Globus pallidus (tissue), 1 donor: ENCODE measurements at regions not wholly inside any gene's neighbourhood (a gene's known extent, or its start where the extent isn't known, plus 50 kb on each side); places are given as distances from the start of the nearest gene placed in this dataset.
A peak's percentile ranks its signal among the peaks of the same experiment; 100 is the strongest.
"Not testable (repeated sequence)": the region's sequence is repeated elsewhere in the genome, so short reads cannot be mapped to it uniquely, and the experiment has no call there.

Source experiments
- DNase-seq: peaks from one replicate; pipeline ENCODE4 v3.0.0-alpha.2; 2015; ENCODE audit warnings: low spot score

DNA sequence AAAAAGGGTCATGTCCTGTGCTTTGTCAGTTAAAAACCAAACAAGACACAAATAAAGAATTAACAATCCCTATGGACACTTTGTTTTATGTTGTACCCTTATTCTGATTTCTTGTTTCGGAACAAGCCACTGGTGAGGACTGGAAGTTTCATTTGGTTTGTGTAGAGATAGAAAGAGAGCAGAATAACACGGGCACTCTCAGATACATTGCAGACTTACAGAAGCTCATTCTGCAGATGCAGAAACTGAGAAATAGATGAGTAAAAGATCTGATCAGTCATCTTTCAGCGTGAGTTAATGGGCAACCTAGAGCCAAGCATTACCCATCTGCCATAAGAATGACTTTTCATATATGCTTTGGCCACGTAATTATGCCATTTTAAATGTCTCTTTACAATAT is 407.6 kb downstream of the RAB38 start:
- no peak for DNase-seq

DNA sequence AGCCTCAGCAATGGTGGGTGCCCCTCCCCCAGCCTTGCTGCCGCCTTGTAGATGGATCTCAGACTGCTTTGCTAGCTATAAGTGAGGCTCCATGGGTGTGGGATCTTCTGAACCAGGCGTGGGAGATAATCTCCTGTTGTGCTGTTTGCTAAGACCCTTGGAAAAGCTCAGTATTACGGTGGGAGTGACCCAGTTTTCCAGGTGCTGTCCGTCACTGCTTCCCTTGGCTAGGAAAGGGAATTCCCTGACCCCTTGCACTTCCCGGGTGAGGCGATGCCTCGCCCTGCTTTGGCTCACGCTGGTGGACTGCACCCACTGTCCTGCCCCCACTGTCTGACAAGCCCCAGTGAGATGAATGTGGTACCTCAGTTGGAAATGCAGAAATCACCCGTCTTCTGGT is 411.2 kb downstream of the RAB38 start:
- DNase-seq, result not testable (repeated sequence)

DNA sequence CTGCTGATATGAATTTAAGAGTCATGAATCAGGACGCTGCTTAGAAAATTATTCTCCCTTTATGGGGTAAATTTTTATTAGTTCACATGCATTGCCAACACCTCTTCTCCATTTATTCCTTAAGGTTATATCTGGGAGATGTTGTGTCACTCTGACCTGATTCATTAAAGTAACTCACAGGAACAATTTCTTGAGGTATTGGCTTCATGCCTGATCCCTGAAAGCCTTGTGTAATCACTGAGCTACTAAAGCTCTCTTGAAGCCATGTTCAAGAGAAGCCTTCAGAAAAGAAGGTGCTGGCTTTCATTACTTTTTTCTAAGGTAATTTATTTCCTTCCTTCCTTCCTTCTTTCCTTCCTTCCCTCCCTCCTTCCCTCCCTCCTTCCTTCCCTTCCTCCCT is 420.6 kb downstream of the RAB38 start:
- DNase-seq, result no peak

- no peak for DNase-seq
Observed at GRCh38 chr11:87753143-87753542, 422.1 kb downstream of the RAB38 start.

DNA sequence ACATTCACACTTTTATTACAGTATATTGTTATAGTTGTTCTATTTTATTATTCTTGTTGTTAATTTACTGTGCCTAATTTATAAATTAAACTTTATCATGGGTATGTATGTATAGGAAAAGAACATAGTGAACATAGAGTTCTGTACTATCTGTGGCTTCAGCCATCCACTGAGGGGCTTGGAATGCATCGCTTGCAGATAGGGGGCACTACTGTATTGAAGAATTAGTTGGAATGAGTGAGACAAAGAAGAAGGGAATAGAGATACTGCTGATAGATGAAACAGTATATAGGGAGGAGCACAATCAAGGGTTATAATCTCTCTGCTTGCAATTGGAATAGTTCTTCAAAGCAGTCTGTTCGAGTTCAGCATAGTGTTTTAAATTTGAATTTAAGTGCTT is 432.2 kb downstream of the RAB38 start:
- peak; percentile 2 for DNase-seq

GRCh38 chr11:87740968-87741367 is 434.3 kb downstream of the RAB38 start:
- no peak for DNase-seq

DNA sequence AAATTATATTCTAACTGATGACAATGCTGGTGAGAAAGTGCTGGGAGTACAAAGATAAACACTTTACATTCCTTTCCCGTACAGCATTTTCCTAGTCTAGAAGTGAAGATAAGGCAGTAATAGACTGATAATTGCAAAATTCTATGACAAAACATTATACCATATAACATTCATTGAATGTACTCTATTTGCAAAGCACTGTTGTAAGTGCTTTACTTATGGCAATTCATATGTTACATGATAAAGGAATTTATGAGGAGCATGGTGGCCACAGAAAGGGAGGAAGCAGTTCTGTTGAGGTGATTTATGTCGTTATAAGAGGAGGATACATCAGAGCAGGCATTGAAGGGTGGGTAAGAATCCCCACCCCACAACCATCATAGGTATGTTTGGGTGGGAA is 434.8 kb downstream of the RAB38 start:
- DNase-seq, result no peak

DNA sequence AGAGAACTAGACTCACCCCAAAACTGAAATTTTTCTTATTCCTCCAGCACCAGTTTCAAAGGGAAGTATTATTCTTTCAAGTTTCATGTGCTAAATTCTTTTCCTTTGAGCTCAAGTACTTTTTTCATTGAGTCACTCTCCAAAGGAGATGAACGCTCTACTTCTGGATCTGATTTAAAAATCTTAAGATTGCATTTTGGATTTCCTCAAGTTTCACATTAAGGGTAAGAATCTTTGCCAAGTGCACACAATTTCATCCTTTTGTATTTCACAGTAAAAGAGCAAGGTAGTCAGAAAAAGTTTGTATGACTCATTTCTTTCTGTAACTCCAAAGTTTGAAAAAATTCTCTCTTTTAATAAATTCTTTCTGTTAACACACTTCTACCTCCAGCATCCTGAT is 435.5 kb downstream of the RAB38 start:
- DNase-seq, result no peak

DNA sequence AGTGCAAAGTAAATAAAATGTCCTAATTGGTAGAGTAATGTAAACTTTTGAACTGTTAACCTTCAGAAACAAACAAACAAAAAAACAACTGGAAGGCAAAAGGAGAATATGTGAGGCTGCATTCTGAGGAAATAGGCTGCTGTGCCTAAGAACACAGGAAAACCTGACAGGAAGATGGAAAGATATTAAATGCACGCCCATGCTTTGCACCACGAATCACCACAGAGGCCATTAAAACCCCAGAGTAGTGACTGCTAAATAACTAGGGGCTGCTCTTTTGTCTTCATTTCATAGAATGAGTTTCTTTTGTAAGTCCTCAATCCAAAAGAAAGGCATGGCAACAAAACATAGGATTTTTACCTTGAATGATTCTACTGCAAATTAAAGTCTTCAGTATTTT is 436.0 kb downstream of the RAB38 start:
- no peak for DNase-seq

GRCh38 chr11:87736928-87737327 is 438.3 kb downstream of the RAB38 start:
- no peak for DNase-seq

- DNase-seq, result no peak
Observed at GRCh38 chr11:87726506-87726905, 448.7 kb downstream of the RAB38 start.

GRCh38 chr11:87724358-87724757 is 450.9 kb downstream of the RAB38 start:
- no peak for DNase-seq

GRCh38 chr11:87722756-87723565 is 452.3 kb downstream of the RAB38 start:
- DNase-seq, result no peak

GRCh38 chr11:87719326-87720073 is 455.7 kb downstream of the RAB38 start:
- DNase-seq, result no peak

GRCh38 chr11:87712802-87713202 is 462.4 kb downstream of the RAB38 start:
- DNase-seq, result no peak

DNA sequence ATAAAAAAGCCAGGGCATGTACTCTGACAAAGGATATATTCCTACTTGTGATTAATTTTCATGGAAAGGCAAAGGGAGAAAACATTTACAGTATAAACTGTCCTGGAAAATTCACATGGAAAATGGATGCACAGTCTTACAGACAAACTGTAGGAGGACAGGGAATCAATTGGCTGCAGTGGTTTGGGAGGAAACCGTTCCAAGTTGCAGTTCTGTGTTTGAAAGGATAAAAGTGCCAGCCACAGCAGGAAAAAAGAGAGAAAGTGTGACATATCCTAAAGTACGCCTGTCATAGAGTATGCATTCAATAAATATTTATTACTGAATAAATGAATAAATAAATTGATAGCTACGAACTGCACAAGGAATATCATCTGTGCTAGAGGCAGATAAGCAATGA is 462.9 kb downstream of the RAB38 start:
- DNase-seq, result no peak

DNA sequence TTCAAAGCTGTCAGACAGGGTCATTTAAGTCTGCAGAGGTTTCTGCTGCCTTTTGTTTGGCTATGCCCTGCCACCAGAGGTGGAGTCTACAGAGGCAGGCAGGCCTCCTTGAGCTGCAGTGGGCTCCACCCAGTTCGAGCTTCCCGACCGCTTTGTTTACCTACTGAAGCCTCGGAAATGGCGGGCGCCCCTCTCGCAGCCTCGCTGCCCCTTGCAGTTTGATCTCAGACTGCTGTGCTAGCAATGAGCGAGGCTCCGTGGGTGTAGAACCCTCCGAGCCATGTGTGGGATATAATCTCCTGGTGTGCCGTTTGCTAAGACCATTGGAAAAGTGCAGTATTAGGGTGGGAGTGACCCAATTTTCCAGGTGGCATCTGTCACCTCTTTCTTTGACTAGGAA is 471.7 kb downstream of the RAB38 start:
- DNase-seq, result not testable (repeated sequence)

DNA sequence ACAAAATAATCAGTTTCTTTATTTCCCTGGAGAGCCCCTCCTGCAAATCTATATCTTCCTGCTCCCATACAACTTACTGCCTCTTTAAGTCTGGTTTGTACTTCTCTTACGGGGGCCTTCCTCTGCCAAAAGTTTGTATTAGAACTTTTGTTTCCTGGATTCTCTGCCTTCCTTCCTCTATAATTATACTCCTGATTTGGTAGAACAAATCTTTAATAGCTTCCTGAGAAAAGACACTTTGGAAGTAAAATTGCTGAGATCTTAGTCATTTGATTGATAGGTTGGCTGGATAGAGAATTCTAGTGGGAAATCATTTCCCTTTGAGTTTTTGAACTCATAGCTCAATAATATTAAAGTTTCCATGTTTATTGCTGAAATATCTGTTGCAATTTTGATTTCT is 499.2 kb downstream of the RAB38 start:
- DNase-seq, result no peak

DNA sequence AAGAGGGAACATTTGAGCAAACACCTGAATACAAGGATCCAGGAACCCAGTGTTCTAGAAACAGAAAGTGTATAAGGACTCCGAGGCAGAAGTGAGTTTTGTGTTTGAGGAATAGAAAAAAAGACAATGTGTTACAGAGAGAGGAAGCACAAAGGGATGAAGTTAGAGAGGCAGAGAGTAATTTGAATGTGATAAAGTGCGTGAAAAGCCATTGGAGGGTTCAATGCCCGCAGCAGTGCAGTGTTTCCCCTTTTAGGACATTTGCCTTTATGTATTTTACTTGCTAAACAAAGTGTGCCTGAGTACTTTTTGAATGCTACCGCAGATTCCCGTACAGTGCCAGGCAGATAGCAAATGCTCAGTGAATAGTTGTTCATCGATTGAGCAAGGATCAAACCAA is 508.5 kb downstream of the RAB38 start:
- DNase-seq, result no peak

DNA sequence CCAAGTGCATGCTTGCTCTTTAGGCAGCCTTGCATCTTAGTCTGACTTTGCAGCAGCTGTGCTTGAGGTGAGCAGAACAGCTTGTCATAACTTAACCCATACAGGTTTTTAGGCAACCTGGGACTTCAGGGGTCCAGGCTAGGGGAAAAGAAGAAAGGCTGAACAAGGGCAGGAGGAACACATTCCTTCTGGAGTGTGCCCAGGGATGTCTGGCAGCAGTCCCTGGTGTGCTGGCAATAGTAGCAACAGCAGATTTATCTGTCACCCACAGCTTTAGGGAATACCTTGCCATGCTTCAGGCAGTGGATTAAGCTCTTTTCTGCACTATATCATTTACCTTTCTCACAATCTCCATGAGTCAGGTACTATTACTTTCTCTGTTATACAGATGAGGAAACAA is 513.0 kb downstream of the RAB38 start:
- DNase-seq, result no peak

GRCh38 chr11:87660926-87661660 is 514.1 kb downstream of the RAB38 start:
- DNase-seq, result no peak

GRCh38 chr11:87659807-87660206 is 515.4 kb downstream of the RAB38 start:
- DNase-seq, result no peak

DNA sequence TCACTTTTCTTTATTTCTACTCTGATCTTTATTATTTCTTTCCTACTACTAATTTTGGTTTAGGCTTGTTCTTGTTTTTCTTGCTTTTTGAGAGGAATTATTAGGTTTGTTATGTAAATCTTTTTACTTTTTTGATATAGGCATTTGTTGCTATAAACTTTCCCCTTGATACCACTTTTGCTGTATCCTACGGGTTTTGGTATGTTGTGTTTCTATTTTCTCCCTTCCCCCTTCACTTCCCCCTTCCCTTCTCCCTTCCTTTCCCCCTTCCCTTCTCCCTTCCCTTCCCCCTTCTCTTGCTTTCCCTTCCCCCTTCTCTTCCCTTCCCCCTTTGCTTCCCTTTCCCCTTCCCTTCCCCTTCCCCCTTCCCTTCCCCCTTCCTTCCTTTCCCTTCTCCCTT is 529.6 kb downstream of the RAB38 start:
- no peak for DNase-seq
